Stimulated activated CD8-positive, alpha-beta memory T cell treated with anti-CD3 and anti-CD28 coated beads, Interleukin-15, amount 100 ng/mL, for 24 hours (primary cell): ENCODE measurements at regions not wholly inside any gene's neighbourhood (a gene's known extent, or its start where the extent isn't known, plus 50 kb on each side); places are given as distances from the start of the nearest gene placed in this dataset.

ENCODE experiments used
- DNase-seq: peaks from one replicate; pipeline ENCODE4 v3.0.0-alpha.2; 2020; ENCODE audit warnings: low read depth

DNA sequence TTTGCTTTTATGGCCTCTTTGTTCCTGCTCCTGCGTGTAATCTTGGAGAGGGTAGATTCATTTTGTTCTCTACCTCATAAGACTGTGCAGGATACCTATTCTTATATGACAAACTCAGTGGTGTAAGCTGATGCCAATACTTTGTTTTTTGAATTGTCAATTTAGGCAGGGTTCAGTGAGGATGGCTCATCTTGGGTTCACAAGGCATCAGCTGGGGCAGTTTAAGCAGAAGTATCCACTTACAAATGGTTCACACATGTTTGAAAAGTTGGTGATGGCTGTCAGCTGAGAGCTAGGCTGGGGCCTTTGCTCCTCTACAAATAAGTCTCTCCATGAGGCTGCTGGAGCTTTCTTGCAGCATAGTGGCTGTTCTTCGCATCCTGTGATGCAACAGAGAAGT lies 920.6 kb upstream of the PIK3C3 start:
- no peak for DNase-seq

DNA sequence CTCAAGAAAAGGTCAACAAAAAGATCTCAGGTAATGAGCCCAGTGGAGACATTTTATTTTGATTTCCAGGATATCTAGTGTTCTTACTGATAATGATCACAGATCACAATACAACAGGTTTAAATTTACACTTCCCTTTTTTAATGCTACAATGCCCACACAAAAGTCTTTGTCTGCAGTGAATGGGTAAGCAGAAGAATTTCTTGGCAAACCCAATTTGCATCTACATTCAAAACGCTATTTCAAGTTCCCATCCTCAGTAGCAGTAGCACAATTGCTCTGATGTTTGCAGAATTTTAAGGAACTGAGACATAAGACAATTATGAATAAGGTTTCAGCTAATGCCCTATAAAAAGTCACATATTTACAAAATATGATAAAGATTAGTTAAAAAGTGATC lies 929.4 kb upstream of the PIK3C3 start:
- DNase-seq = no peak

DNA sequence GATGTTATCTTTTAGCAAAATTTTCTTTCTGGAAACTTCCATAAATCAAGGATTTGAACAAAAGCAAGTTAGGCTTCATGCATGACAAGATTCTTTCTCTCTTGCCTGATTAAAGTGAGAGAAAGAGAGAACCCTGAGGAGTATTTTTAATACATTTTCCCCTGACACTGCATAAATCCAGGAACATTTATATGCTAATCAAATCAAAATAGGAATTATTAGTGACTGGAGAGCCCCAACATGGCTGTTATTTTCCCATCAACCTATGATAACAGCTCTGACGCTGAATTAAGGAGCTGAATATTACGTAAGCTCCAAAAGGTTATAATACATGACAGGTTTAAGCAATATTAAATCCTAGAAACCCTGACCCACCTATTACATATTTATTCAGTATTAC lies 930.2 kb upstream of the PIK3C3 start:
- no peak for DNase-seq

GRCh38 chr18:41022484-41022883 lies 932.5 kb upstream of the PIK3C3 start:
- no peak for DNase-seq

DNA sequence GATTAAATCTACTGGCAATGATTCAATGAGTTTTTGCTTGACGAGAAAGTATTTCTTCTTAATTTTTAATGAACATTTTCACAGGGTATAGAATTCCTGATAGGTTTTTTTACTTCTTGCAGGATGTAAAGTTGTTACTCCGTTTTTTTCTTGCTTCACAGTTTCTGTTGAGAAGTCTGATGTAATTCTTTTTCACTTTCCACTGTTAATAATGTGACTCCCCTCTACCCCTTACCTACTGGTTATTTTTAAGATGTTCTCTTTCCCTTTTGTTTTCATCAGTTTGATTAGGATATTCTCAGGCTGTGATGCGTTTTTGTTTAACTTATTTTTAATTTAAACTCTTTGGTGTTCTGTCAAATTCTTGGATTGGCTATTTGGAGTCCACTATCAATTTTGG lies 933.9 kb upstream of the PIK3C3 start:
- no peak for DNase-seq

- DNase-seq = no peak
Observed at GRCh38 chr18:41012194-41012593, 942.8 kb upstream of the PIK3C3 start.

DNA sequence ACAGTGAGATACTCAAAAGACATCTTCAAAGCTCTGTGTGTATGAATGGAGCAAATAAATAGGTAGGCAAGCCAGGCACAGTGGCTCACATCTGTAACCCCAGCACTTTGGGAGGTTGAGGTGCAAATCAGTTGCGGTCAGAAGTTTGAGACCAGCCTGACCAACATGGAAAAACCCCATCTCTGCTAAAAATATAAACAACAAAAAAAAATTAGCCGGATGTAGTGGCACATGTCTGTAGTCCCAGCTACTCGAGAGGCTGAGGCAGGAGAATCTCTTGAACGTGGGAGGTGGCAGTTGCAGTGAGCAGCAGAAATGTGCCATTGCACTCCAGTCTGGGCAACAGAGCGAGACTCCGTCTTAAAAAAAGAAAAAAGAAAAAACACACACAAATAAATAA lies 945.1 kb upstream of the PIK3C3 start:
- no peak for DNase-seq

GRCh38 chr18:41004324-41004723 lies 950.7 kb upstream of the PIK3C3 start:
- no peak for DNase-seq

GRCh38 chr18:40995529-40995928 lies 959.5 kb upstream of the PIK3C3 start:
- no peak for DNase-seq

- DNase-seq = no peak
Observed at GRCh38 chr18:40993363-40993762, 961.7 kb upstream of the PIK3C3 start.

DNA sequence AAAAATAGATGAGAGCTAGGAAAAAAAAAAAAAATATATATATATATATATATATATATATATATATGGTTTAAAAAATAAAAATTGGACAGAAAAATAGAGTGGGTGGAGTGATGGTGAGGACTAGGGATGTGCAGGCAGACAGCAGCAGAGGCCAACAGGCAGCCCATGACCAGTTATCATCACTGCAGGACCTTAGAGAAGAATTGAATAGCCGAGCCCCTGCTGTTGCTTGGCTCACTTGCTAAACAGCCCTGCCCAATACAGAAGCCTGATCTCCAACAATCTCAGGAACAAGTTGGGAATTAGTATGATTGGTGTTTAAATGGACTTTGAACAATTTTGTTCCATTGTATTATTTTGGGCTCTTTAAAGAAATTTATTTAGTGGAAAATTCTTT lies 967.5 kb upstream of the PIK3C3 start:
- no peak for DNase-seq

- DNase-seq = no peak
Observed at GRCh38 chr18:40985436-40985835, 969.6 kb upstream of the PIK3C3 start.

- no peak for DNase-seq
Observed at GRCh38 chr18:40984856-40985255, 970.2 kb upstream of the PIK3C3 start.

DNA sequence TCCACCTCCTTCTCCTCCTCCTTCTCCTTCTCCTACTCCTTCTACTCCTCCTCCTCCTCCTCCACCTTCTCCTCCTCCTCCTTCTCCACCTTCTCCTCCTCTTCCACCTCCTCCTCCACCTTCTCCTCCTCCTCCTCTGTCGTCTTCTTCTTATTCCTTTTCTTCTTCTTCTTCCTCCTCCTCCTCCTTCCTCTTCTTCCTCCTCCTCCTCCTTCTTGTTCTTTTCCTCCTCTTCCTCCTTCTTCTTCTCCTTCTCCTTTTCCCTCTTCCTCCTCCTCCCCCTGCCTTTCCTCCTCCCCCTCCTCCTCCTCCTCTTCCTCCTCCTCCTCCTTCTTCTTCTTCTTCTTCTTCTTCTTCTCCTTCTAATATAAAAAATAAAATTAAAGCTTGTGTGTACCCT lies 971.2 kb upstream of the PIK3C3 start:
- DNase-seq = no peak

- no peak for DNase-seq
Observed at GRCh38 chr18:40980171-40980570, 974.9 kb upstream of the PIK3C3 start.

DNA sequence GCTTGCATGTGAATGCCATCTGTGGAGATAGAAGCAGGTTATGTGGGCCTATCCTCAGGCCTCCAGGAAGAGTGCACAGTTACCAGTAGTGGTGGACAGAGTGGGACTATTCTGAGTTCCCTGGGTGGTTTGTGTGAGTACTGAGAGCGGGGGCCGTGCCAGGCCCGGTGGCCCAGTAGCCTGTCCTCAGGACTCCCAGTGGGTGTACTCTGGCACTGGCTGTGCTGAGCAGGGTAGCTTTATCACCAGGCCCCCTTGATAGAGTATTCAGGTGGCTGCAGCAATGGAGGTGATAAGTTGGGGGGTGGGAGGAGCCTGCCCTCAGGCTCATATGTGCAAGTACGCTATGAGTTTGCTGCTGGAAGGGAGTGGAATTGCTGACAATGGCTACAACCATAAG lies 979.0 kb upstream of the PIK3C3 start:
- DNase-seq = no peak

GRCh38 chr18:40974448-40974847 lies 980.6 kb upstream of the PIK3C3 start:
- DNase-seq = no peak

GRCh38 chr18:40962784-40963183 lies 992.2 kb upstream of the PIK3C3 start:
- DNase-seq = no peak

- no peak for DNase-seq
Observed at GRCh38 chr18:40957533-40958070, 997.4 kb upstream of the PIK3C3 start.

- no peak for DNase-seq
Observed at GRCh38 chr18:40956213-40956612, 998.8 kb upstream of the PIK3C3 start.

DNA sequence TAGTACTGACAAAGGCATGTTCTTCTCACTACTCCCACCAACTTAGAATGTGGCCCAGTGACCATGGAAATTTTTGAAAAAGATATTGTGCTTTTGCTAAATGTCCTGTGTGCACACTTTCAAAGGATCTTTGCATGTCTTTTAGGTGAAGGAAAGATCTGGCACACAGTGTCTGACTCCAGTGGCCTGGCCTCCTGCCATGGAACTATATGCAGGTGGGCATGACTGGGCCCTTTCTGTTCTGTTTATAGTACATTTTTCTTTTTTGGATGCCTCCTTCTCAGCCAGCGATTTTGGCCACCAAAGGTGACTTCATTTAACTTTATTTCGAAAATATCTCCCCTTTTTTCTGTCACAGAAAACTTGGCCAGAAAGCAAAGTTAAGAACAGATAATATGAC lies 999.7 kb upstream of the PIK3C3 start:
- DNase-seq = no peak

GRCh38 chr18:40949114-40949950 lies 1005.7 kb upstream of the PIK3C3 start:
- DNase-seq = no peak

GRCh38 chr18:40944576-40944975 lies 1010.5 kb upstream of the PIK3C3 start:
- DNase-seq = no peak
